Right lobe of liver (tissue), 4 donors: ENCODE measurements at regions not wholly inside any gene's neighbourhood (a gene's known extent, or its start where the extent isn't known, plus 50 kb on each side); places are given as distances from the start of the nearest gene placed in this dataset.

ENCODE experiments used
- CTCF ChIP-seq, 4 donors: fragments of 200-600 bp in 3 of 4; fragments of 450-650 bp in 1 of 4; IDR thresholded peaks; one replicate each; pipeline versions ENCODE4 v1.5.1 to v1.8.0; 2016 to 2022; ENCODE audit warnings: antibody characterized with exemption in 4 of 4, mild to moderate bottlenecking in 2 of 4
- POLR2A ChIP-seq: fragments of 450-650 bp; IDR thresholded peaks from one replicate; pipeline ENCODE4 v1.6.1; 2017; ENCODE audit warnings: antibody characterized with exemption, mild to moderate bottlenecking
- donor health status: DM: no; HTN: no; CAD: no.
- donor health status: DM: no; HTN: no; CAD: no.
- donor health status: DM: no; HTN: yes; CAD: no.

DNA sequence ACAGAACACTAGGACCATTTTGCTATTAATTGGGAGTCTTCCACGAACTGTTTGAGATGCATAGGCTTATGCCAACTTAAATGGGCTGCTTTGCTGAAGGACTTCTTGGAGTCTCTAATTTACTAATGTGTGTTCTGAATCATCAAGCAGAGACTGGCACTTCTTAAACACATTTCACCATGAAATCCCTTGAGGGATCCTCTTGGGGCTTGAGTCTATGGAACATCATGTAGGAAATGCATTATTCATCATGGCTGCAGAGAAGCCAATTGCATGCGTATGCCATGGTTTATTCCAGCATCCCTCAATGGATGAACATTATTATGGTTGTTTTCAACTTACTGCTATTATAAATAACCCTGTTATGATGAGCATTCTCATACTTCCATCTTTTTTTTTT lies 73.4 kb downstream of the FGD2 start:
- TF ChIP-seq CTCF (IDR thresholded peaks at IDR 0.05) (no peak), POLR2A (no peak)
